Activated CD4-positive, alpha-beta T cell treated with anti-CD3 and anti-CD28 coated beads, Interleukin-2, amount 10 ng/mL, durations not matched to agents 7 days and 5 days (primary cell): ENCODE measurements at regions not wholly inside any gene's neighbourhood (a gene's known extent, or its start where the extent isn't known, plus 50 kb on each side); places are given as distances from the start of the nearest gene placed in this dataset.
"Not testable (repeated sequence)": the region's sequence is repeated elsewhere in the genome, so short reads cannot be mapped to it uniquely, and the experiment has no call there.

ENCODE experiments used
- CTCF ChIA-PET: fragments of 350-600 bp; sonication (Branson Sonifier 250); formaldehyde crosslinking; loops from one replicate; lab custom pipeline; 2021; ENCODE audit warnings: antibody characterized with exemption; lab: Charles Lee
- POLR2A ChIA-PET: fragments of 350-600 bp; sonication (Branson Sonifier 250); formaldehyde crosslinking; loops from one replicate; lab custom pipeline; 2021; ENCODE audit warnings: antibody characterized with exemption; lab: Charles Lee
- DNase-seq: peaks from one replicate; pipeline ENCODE4 v3.0.0-alpha.2; 2020
- H3K27ac Mint-ChIP-seq: one replicate; pipeline ENCODE4 v1.8.0; 2021; ENCODE audit warnings: mild to moderate bottlenecking, moderate library complexity, mixed read lengths
- H3K27me3 Mint-ChIP-seq: one replicate; pipeline ENCODE4 v1.8.0; 2021; ENCODE audit warnings: mixed read lengths
- H3K36me3 Mint-ChIP-seq: one replicate; pipeline ENCODE4 v1.8.0; 2021; ENCODE audit warnings: low read depth, mixed read lengths
- H3K4me1 Mint-ChIP-seq: one replicate; pipeline ENCODE4 v1.8.0; 2021; ENCODE audit warnings: mixed read lengths
- H3K4me3 Mint-ChIP-seq: one replicate; pipeline ENCODE4 v1.8.0; 2021; ENCODE audit warnings: mild to moderate bottlenecking, moderate library complexity, mixed read lengths
- H3K9me3 Mint-ChIP-seq: one replicate; pipeline ENCODE4 v1.8.0; 2021; ENCODE audit warnings: mixed read lengths

DNA sequence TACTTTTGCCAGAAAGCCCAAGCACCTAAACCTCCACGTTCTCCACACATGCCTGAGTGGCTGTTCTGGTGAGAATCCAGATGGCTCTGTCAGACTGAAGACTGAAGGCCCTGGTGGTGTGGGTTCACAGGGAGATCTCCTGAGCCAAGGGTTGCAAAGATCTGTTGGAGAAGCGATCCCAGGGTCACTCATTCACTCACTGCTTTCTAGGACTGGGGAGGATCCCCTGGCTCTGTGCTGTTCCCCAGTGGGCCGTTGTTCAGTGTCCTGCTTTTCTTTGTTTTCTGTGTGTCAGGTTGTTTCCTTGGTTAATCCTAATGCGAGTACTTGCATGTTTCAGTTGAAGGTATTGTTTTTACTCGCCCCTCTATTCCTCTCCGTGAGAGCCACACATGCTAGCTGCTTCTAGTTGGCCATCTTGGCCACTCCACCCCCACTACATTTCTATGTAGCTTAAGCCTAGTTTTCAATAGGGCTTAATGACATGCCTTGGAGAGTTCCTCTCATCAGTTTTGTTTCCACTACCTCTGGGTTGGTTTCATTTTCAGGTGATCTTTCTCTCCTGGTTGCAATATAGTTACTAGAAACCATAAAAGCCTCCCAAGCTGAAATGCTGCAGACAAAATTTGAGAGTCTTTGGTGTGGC is 144.5 kb upstream of the SLC38A2 start:
- H3K4me3 Mint-ChIP-seq: peak overlapping the region; percentile 37
- peaks cover 47% of the 10 kb centered on the region for H3K36me3 Mint-ChIP-seq
- peak overlapping the region; percentile 97 for H3K27ac Mint-ChIP-seq
- peak; percentile 45 for DNase-seq
- ChIA-PET CTCF (interaction anchor here (0.7 to 2.2 kb wide), 5 partner anchors 9 to 62 kb away, joined by 3 to 8 read pairs (median 5); no protein-coding TSS in a partner anchor), POLR2A (interaction anchor here (1.2 to 1.5 kb wide), 2 partner anchors 57 to 144 kb away, joined by 3 to 5 read pairs; no protein-coding TSS in a partner anchor)
- peaks cover 18% of the 10 kb centered on the region for H3K9me3 Mint-ChIP-seq
- peaks cover 66% of the 10 kb centered on the region for H3K4me1 Mint-ChIP-seq
- H3K27me3 Mint-ChIP-seq: no peaks in the 10 kb centered on the region

DNA sequence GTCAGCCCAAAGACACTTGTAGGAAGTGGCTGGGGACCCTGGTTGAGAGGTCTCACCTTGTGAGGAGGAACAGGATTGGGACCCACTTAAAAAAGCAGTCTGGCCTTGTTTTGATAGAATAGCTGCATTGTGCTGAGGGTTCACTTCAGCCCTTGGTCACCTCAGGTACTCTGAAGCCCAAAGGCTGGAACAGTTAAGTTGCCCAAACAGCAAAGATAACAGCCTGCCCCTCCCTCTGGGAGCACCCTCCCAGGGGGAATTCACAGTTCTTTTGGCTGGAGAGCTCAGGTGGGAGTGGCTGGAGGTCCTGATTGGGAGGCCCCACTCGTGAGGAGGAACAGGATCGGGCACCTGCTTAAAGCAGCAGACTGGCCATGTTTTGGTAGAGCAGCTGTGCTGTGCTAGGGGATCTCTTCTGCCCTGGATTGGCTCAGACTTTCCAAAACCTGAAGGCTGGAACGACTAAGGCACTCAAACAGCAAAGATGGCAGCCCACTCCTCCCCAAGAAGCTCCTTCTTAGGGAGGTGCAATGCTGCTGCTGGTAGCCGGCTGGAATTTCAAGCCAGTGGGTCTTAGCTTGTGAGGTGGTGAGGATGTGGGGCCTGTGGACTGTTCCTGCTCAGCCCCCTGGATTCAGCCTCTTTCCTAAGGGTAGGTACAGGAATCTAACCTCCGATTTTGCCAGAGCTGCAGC is 143.8 kb upstream of the SLC38A2 start:
- Mint-ChIP-seq H3K27ac (peak overlapping the region; percentile 97), H3K27me3 (no peaks in the 10 kb centered on the region), H3K4me1 (peaks cover 59% of the 10 kb centered on the region), H3K4me3 (no peak overlapping the region), H3K36me3 (peaks cover 50% of the 10 kb centered on the region), H3K9me3 (peaks cover 24% of the 10 kb centered on the region)
- CTCF ChIA-PET: interaction anchor here (0.7 to 2.2 kb wide), 5 partner anchors 9 to 61 kb away, joined by 3 to 8 read pairs (median 5); no protein-coding TSS in a partner anchor
- no peak for DNase-seq
- POLR2A ChIA-PET: interaction anchor here (1.2 to 1.5 kb wide), 2 partner anchors 57 to 143 kb away, joined by 3 to 5 read pairs; no protein-coding TSS in a partner anchor

- DNase-seq: no peak
- Mint-ChIP-seq H3K4me1 (peaks cover 54% of the 10 kb centered on the region), H3K36me3 (peaks cover 54% of the 10 kb centered on the region), H3K27ac (peak overlapping the region; percentile 97), H3K4me3 (no peak overlapping the region), H3K9me3 (peaks cover 29% of the 10 kb centered on the region), H3K27me3 (no peaks in the 10 kb centered on the region)
- ChIA-PET POLR2A (no interaction called here), CTCF (interaction anchor here (1.6 to 2.2 kb wide), 3 partner anchors 8 to 31 kb away, joined by 5 to 8 read pairs (median 8); no protein-coding TSS in a partner anchor)
Observed at GRCh38 chr12:46515829-46516228, 143.3 kb upstream of the SLC38A2 start.

- ChIA-PET POLR2A (no interaction called here), CTCF (interaction anchor here (0.7 to 1.1 kb wide), 3 partner anchors 9 to 819 kb away, joined by 3 to 5 read pairs (median 3); no protein-coding TSS in a partner anchor)
- no peak overlapping the region for H3K27ac Mint-ChIP-seq
- peaks cover 35% of the 10 kb centered on the region for H3K9me3 Mint-ChIP-seq
- no peak for DNase-seq
- no peaks in the 10 kb centered on the region for H3K27me3 Mint-ChIP-seq
- H3K4me1 Mint-ChIP-seq: peaks cover 48% of the 10 kb centered on the region
- H3K4me3 Mint-ChIP-seq: no peak overlapping the region
- peaks cover 60% of the 10 kb centered on the region for H3K36me3 Mint-ChIP-seq
Observed at GRCh38 chr12:46514886-46515285, 142.3 kb upstream of the SLC38A2 start.

- H3K27me3 Mint-ChIP-seq, POLR2A ChIA-PET, H3K4me3 Mint-ChIP-seq, DNase-seq, H3K27ac Mint-ChIP-seq: not testable (repeated sequence)
- CTCF ChIA-PET: interaction anchor here (2.0 to 2.7 kb wide), 2 partner anchors 10 to 11 kb away, joined by 7 to 9 read pairs; no protein-coding TSS in a partner anchor
- Mint-ChIP-seq H3K9me3 (peaks cover 66% of the 10 kb centered on the region), H3K4me1 (peaks cover 23% of the 10 kb centered on the region), H3K36me3 (peaks cover 61% of the 10 kb centered on the region)
Observed at GRCh38 chr12:46510257-46510656, 137.7 kb upstream of the SLC38A2 start.

GRCh38 chr12:46509135-46509534 is 136.6 kb upstream of the SLC38A2 start:
- Mint-ChIP-seq H3K9me3 (peaks cover 63% of the 10 kb centered on the region), H3K4me1 (peaks cover 20% of the 10 kb centered on the region), H3K4me3 (no peak overlapping the region), H3K27me3 (no peaks in the 10 kb centered on the region), H3K36me3 (peaks cover 56% of the 10 kb centered on the region), H3K27ac (no peak overlapping the region)
- ChIA-PET POLR2A (interaction anchor here (0.9 kb wide), 1 partner anchor 137 kb away, joined by 3 read pairs; no protein-coding TSS in a partner anchor), CTCF (interaction anchor here (0.6 to 2.7 kb wide), 3 partner anchors 12 to 839 kb away, joined by 3 to 9 read pairs (median 4); no protein-coding TSS in a partner anchor)
- DNase-seq: no peak

DNA sequence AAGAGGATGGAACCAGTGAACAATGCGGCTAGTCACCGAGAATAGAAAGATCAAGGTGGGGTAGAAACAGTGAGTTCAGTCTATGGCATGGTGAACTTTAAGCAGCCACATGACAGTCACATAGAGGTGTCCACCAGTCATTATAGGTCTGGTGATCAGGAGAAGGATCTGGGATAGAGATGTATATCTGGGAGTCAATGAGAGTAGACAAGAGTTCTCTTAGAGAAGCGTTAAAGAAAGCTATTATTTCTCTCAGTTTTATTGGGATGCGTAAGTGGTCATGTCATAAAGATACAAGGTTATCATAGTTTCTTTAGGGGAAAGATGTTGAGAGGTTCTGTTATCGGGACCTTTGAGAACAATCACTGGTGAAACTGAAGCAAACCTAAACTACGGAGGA is 136.1 kb upstream of the SLC38A2 start:
- H3K9me3 Mint-ChIP-seq: peaks cover 61% of the 10 kb centered on the region
- no peak overlapping the region for H3K4me3 Mint-ChIP-seq
- H3K36me3 Mint-ChIP-seq: peaks cover 51% of the 10 kb centered on the region
- no peak for DNase-seq
- CTCF ChIA-PET: interaction anchor here (0.6 to 2.1 kb wide), 4 partner anchors 8 to 838 kb away, joined by 3 to 8 read pairs (median 4); no protein-coding TSS in a partner anchor
- H3K27me3 Mint-ChIP-seq: no peaks in the 10 kb centered on the region
- H3K27ac Mint-ChIP-seq: no peak overlapping the region
- H3K4me1 Mint-ChIP-seq: peaks cover 16% of the 10 kb centered on the region
- POLR2A ChIA-PET: interaction anchor here (0.9 kb wide), 1 partner anchor 137 kb away, joined by 3 read pairs; no protein-coding TSS in a partner anchor

GRCh38 chr12:46507766-46508165 is 135.2 kb upstream of the SLC38A2 start:
- H3K4me3 Mint-ChIP-seq: no peak overlapping the region
- ChIA-PET CTCF (interaction anchor here (0.9 to 2.1 kb wide), 2 partner anchors 9 to 23 kb away, joined by 4 to 8 read pairs; no protein-coding TSS in a partner anchor), POLR2A (no interaction called here)
- no peak overlapping the region for H3K27ac Mint-ChIP-seq
- peaks cover 62% of the 10 kb centered on the region for H3K9me3 Mint-ChIP-seq
- DNase-seq: no peak
- H3K4me1 Mint-ChIP-seq: peaks cover 7% of the 10 kb centered on the region
- H3K36me3 Mint-ChIP-seq: peaks cover 43% of the 10 kb centered on the region
- no peaks in the 10 kb centered on the region for H3K27me3 Mint-ChIP-seq

GRCh38 chr12:46506961-46507360 is 134.4 kb upstream of the SLC38A2 start:
- ChIA-PET CTCF (interaction anchor here (0.9 to 2.1 kb wide), 3 partner anchors 9 to 23 kb away, joined by 3 to 8 read pairs (median 4); no protein-coding TSS in a partner anchor), POLR2A (no interaction called here)
- Mint-ChIP-seq H3K4me3 (no peak overlapping the region), H3K9me3 (peaks cover 65% of the 10 kb centered on the region), H3K27ac (no peak overlapping the region), H3K27me3 (no peaks in the 10 kb centered on the region), H3K4me1 (peaks cover 7% of the 10 kb centered on the region), H3K36me3 (peaks cover 42% of the 10 kb centered on the region)
- DNase-seq: no peak

GRCh38 chr12:46506198-46506597 is 133.6 kb upstream of the SLC38A2 start:
- Mint-ChIP-seq H3K36me3 (peaks cover 41% of the 10 kb centered on the region), H3K9me3 (peaks cover 64% of the 10 kb centered on the region), H3K4me1 (peaks cover 7% of the 10 kb centered on the region), H3K4me3 (no peak overlapping the region), H3K27me3 (no peaks in the 10 kb centered on the region), H3K27ac (no peak overlapping the region)
- ChIA-PET POLR2A (no interaction called here), CTCF (interaction anchor here (0.7 kb wide), 1 partner anchor 10 kb away, joined by 3 read pairs; no protein-coding TSS in a partner anchor)
- DNase-seq: no peak

GRCh38 chr12:46504494-46504893 is 131.9 kb upstream of the SLC38A2 start:
- Mint-ChIP-seq H3K27me3 (no peaks in the 10 kb centered on the region), H3K4me3 (no peak overlapping the region), H3K27ac (no peak overlapping the region), H3K9me3 (peaks cover 58% of the 10 kb centered on the region), H3K36me3 (peaks cover 40% of the 10 kb centered on the region), H3K4me1 (peaks cover 10% of the 10 kb centered on the region)
- ChIA-PET CTCF (no interaction called here), POLR2A (no interaction called here)
- DNase-seq: no peak

GRCh38 chr12:46503637-46504175 is 131.1 kb upstream of the SLC38A2 start:
- CTCF ChIA-PET: no interaction called here
- no peak for DNase-seq
- H3K27me3 Mint-ChIP-seq: no peaks in the 10 kb centered on the region
- peaks cover 10% of the 10 kb centered on the region for H3K4me1 Mint-ChIP-seq
- peaks cover 57% of the 10 kb centered on the region for H3K9me3 Mint-ChIP-seq
- no peak overlapping the region for H3K4me3 Mint-ChIP-seq
- H3K27ac Mint-ChIP-seq: no peak overlapping the region
- H3K36me3 Mint-ChIP-seq: peaks cover 38% of the 10 kb centered on the region
- POLR2A ChIA-PET: no interaction called here
